ENCODE measurements at regions not wholly inside any gene's neighbourhood (a gene's known extent, or its start where the extent isn't known, plus 50 kb on each side); places are given as distances from the start of the nearest gene placed in this dataset.

- TF ChIP-seq CTCF (IDR thresholded peaks at IDR 0.05): no peak
- TF ChIP-seq POLR2A (IDR thresholded peaks at IDR 0.05): no peak
These were observed 57.1 kb upstream of the ADRA1D start for GRCh38 chr20:4306206-4306605.
